Activated T-helper 17 cell treated with anti-CD3 and anti-CD28 coated beads, Interleukin-2, amount 50 U/mL, for 72 hours (primary cell): ENCODE measurements at regions not wholly inside any gene's neighbourhood (a gene's known extent, or its start where the extent isn't known, plus 50 kb on each side); places are given as distances from the start of the nearest gene placed in this dataset.
"Not testable (repeated sequence)": the region's sequence is repeated elsewhere in the genome, so short reads cannot be mapped to it uniquely, and the experiment has no call there.

ENCODE experiments used
- ATAC-seq: fragments of 150-1000 bp; cut with Tn5 transposase; replicated peaks from 2 replicates; pipeline ENCODE4 v1.10.0; 2021; ENCODE audit warnings: mild to moderate bottlenecking, moderate library complexity
- H3K27ac Mint-ChIP-seq: one replicate; pipeline ENCODE4 v1.8.0; 2022; ENCODE audit warnings: mixed read lengths
- H3K27me3 Mint-ChIP-seq: one replicate; pipeline ENCODE4 v1.8.0; 2022; ENCODE audit warnings: mixed read lengths
- H3K36me3 Mint-ChIP-seq: one replicate; pipeline ENCODE4 v1.8.0; 2022; ENCODE audit warnings: low read depth, mild to moderate bottlenecking, mixed read lengths
- H3K4me1 Mint-ChIP-seq: one replicate; pipeline ENCODE4 v1.8.0; 2022; ENCODE audit warnings: mixed read lengths
- H3K4me3 Mint-ChIP-seq: one replicate; pipeline ENCODE4 v1.8.0; 2022; ENCODE audit warnings: mild to moderate bottlenecking, mixed read lengths
- H3K9me3 Mint-ChIP-seq: one replicate; pipeline ENCODE4 v1.8.0; 2022; ENCODE audit warnings: mixed read lengths

DNA sequence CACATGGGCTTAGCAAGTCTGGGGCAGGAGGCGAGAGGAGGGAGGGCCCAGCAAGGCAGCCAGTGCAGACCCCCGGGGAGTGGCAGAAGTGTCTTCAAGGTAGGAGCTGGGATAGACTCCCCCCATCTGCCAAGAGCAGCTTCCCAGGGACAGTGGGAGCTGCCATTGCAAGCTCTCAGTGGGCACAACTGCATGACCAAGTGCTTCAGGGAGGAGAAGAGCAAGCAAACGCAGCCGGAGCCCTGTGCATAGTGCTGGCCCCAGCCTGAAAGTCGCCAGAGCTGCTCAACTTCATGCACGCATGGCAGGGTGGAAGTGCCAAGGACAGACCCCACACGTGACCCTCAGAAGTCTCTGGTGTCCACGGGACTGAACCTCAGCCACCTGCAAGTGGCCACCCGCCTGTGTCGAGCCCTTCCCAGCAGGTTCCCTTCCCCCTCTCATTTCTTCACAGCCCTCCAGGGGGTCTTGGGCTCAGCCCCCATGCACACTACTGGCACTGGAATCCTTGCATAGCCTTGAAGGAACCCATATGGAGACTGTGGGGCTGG, 89.4 kb downstream of the PLXNA1 start:
- no peak for ATAC-seq

DNA sequence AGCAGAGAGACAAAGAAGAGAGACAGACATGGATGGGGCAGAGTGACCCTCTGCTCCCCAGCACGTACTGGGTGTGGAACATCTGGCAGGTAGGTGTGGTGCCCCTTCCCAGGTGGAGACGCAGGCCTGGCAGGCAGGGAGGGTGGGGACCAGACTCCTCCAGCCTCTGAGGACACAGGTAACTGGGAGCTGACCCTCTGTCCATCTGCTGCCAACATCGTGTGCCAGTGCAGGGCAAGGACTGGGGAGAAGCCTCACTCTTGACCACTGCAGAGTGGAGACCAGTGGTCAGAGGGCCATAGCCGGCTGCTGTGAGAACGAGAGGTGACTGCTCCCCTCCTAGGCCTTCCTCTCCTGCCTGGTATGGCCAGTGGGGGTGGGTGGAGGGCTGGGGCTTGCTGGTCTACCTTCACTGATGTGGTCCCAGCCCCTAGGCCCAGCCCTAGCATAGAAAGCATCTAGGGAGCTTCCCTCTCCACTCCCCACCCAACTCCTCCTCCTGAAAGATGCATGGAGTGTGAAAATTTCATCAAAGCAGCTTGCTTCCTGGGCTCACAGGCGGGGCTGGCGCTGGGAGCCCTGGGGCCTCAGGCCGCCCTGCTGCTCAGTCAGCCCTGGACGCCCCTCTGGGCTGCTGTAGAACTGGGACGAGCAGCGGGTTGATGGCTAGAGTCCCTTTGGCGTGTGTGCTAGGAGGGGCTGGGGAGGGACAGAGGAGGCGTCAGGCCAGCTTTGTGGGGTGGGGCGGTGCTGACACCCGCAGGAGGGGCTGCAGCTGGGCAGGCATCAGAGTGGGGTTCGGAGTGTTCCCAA, 90.3 kb downstream of the PLXNA1 start:
- ATAC-seq, result no peak

More for the DNA sequence above, 89.4 kb downstream of the PLXNA1 start:
- H3K27me3 Mint-ChIP-seq, result peaks cover 12% of the 10 kb centered on the region
- no peaks in the 10 kb centered on the region for H3K9me3 Mint-ChIP-seq
- no peak overlapping the region for H3K27ac Mint-ChIP-seq
- H3K36me3 Mint-ChIP-seq, result no peaks in the 10 kb centered on the region
- no peak overlapping the region for H3K4me3 Mint-ChIP-seq
- H3K4me1 Mint-ChIP-seq, result no peaks in the 10 kb centered on the region

DNA sequence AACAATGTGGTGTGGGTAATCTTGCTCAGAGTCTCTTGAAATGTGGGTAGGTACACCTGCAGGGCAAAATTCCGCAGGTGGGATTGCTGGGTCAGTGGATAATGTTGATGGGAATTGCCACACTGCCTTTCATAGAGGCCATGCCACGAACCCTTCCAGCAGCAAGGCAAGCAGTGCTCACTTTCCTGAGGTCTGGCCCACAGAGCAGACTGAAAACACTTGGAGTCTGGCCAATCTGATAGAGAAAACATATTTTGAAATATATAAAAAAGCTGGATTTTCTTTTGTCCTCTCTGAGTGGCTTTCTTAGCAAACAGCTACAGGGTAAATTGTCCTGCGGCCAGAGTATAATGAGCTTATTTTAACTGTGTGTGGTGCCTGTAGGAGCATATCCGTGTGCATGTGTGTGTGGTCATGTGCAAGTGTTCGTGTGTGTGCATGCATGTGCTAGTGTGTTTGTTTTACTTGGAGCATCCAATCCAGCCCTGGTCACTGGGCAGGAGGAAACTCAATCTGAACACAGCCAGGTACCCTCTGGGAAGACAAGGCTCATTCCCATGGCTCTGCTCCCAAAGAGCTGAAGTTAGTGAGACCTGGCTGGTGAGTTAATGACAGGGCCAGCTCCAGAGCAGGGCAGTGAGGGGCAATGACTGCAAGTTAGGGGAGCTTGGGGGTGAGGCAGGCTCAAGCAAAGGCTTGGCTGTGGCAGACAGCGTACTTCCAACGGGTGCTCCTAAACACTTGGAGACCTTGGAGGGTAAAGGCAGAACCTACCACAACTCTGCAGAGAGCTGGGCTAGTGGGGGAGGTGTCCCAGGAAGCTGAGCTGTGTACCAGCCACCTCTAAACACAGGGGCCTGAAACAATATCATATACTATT, 91.3 kb downstream of the PLXNA1 start:
- no peak for ATAC-seq
- Mint-ChIP-seq H3K4me1 (no peaks in the 10 kb centered on the region), H3K27me3 (peaks cover 10% of the 10 kb centered on the region), H3K27ac (no peak overlapping the region), H3K36me3 (no peaks in the 10 kb centered on the region), H3K9me3 (no peaks in the 10 kb centered on the region), H3K4me3 (no peak overlapping the region)

More for the DNA sequence above, 90.3 kb downstream of the PLXNA1 start:
- Mint-ChIP-seq H3K4me3 (no peak overlapping the region), H3K4me1 (no peaks in the 10 kb centered on the region), H3K27me3 (peaks cover 12% of the 10 kb centered on the region), H3K27ac (no peak overlapping the region), H3K36me3 (no peaks in the 10 kb centered on the region), H3K9me3 (no peaks in the 10 kb centered on the region)

DNA sequence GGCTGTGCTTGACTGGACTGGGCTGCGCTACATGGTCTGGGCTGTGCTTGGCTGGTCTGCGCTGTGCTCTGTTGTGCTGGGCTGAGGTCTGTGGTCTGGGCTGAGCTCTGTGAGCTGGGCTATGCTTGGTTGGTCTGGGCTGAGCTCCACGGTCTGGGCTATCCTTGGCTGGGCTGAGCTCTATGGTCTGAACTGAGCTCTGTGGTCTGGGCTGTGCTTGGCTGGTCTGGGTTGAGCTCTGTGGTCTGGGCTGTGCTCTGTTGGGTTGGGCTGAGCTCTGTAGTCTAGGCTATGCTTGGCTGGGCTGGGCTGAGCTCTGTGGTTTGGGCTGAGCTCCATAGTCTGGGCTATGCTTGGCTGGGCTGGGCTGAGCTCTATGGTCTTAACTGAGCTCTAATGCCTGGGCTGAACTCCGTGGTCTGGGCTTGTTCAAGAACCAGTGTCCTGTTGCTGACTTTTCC, 92.0 kb downstream of the PLXNA1 start:
- Mint-ChIP-seq H3K27ac (no peak overlapping the region), H3K27me3 (peaks cover 6% of the 10 kb centered on the region), H3K9me3 (no peaks in the 10 kb centered on the region), H3K36me3 (no peaks in the 10 kb centered on the region), H3K4me3 (no peak overlapping the region), H3K4me1 (no peaks in the 10 kb centered on the region)
- ATAC-seq, result no peak

DNA sequence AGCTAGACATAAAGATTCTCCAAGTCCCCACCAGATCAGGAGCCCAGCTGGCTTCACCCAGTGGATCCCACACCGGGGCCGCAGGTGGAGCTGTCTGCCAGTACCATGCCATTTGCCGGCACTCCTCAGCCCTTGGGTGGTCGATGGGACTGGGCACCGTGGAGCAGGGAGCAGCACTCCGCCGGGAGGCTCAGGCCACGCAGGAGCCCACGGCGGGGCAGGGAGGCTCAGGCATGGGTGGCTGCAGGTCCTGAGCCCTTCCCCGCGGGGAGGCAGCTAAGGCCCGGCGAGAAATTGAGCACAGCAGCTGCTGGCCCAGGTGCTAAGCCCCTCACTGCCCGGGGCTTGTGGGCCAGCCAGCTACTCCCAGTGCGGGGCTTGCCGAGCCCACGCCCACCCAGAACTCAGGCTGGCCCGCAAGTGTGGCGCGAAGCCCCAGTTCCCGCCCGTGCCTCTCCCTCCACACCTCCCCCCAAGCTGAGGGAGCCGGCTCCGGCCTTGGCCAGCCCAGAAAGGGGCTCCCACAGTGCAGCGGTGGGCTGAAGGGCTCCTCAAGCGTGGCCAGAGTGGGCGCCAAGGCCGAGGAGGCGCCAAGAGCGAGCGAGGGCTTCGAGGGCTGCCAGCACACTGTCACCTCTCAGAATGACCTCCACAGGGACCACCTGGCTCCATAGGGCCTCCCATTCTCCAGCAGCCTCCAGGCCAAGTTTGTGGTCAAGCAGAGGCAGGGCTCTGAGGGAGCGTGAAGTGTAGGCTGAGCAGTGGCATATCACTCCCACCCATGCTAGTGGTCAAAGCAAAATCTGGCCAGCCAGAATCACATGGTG, 93.5 kb downstream of the PLXNA1 start:
- not testable (repeated sequence) for H3K4me3 Mint-ChIP-seq, H3K36me3 Mint-ChIP-seq, H3K27me3 Mint-ChIP-seq, H3K9me3 Mint-ChIP-seq, ATAC-seq, H3K4me1 Mint-ChIP-seq, H3K27ac Mint-ChIP-seq

DNA sequence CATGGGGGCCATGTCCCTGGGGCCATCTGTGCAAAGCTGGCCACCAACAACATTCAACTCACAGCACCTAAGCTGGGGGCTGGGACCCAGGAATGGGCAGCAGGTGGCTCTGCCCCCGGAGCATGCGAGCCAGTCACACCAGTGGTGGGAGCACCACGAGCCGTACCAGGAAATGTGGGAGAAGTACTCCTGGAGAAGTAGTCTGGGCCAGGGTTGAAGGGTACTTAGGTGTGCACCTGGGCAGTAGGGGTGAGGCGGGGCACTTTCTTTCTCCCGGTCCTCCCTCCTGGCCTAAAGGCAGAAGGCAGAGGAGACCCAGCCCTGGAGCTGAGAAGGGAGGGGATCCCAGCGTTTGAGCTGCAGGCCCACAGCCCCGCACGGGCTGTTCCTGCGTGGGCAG, 94.2 kb downstream of the PLXNA1 start:
- Mint-ChIP-seq H3K4me3 (no peak overlapping the region), H3K27ac (no peak overlapping the region), H3K9me3 (no peaks in the 10 kb centered on the region), H3K27me3 (peaks cover 3% of the 10 kb centered on the region), H3K4me1 (no peaks in the 10 kb centered on the region), H3K36me3 (no peaks in the 10 kb centered on the region)
- no peak for ATAC-seq

DNA sequence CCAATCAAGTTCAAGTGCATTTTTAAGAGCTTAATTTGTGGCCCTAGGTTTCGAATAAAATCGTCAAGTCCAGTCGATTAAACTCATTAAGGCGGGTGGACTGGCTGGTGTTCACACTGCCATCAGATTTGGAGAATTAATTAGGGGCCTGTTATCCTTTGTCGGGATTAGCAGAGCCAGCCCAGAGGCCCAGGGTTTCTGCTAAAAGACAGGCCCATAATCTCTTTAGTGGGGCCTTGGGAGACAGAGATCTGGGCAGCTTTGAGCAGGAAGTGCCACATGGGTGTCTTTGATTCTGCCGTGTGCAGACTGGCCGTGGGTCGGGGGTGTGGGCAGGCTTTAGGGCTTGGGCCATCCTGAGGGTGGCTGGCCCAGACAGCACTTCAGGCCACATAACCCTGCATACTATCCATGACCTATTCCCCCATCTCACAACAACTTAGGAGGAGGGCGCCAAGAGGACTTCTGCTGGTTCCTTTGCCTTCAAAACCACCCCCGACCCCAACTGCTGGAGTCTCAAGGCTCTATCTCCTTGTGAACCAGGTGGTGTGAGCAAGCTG, 94.7 kb downstream of the PLXNA1 start:
- Mint-ChIP-seq H3K9me3 (no peaks in the 10 kb centered on the region), H3K36me3 (no peaks in the 10 kb centered on the region), H3K27ac (no peak overlapping the region), H3K4me3 (no peak overlapping the region), H3K4me1 (no peaks in the 10 kb centered on the region), H3K27me3 (peaks cover 2% of the 10 kb centered on the region)
- ATAC-seq, result no peak

DNA sequence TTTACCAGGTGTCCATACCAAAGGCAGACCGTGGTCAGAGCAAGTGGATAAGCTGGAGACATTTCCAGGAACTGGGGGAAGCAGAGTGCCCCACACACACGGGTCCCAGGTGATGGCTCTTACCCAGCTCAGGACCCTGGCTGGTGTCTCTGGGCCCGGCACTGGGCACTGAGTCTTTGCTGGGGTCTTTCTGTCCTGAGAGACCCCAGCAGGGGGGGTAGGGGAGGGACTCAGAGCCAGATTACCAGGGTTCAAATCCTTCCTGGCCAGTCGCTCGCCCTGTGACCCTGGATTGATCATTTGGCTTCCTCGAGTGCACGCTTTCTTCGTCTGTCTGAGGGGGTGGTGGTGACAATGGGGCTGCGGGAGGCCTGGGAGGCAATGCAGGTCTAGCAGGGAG, 95.7 kb downstream of the PLXNA1 start:
- Mint-ChIP-seq H3K27ac (no peak overlapping the region), H3K27me3 (no peaks in the 10 kb centered on the region), H3K4me1 (no peaks in the 10 kb centered on the region), H3K36me3 (no peaks in the 10 kb centered on the region), H3K4me3 (no peak overlapping the region), H3K9me3 (no peaks in the 10 kb centered on the region)
- ATAC-seq, result no peak

DNA sequence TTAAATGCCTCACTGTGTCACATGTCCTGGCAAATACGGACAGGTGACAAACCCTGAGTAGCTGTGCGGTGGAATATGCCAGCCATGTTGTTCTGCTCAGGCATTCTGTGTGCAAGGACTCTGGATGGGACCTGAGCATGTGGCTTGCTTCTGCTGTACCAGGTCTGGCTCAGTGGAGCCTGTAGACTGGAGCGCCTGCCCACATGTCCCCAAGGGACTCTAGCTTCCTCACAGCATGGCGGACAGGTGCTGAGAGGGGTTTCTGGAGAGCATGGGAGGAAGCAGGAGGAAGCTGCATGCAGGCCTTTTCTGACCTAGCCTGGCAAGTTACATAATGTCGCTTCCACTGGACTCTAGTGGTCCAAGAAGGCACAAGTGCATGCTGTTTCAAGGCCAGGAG, 96.3 kb downstream of the PLXNA1 start:
- Mint-ChIP-seq H3K4me1 (no peaks in the 10 kb centered on the region), H3K27ac (no peak overlapping the region), H3K36me3 (no peaks in the 10 kb centered on the region), H3K27me3 (no peaks in the 10 kb centered on the region), H3K9me3 (no peaks in the 10 kb centered on the region), H3K4me3 (no peak overlapping the region)
- no peak for ATAC-seq

DNA sequence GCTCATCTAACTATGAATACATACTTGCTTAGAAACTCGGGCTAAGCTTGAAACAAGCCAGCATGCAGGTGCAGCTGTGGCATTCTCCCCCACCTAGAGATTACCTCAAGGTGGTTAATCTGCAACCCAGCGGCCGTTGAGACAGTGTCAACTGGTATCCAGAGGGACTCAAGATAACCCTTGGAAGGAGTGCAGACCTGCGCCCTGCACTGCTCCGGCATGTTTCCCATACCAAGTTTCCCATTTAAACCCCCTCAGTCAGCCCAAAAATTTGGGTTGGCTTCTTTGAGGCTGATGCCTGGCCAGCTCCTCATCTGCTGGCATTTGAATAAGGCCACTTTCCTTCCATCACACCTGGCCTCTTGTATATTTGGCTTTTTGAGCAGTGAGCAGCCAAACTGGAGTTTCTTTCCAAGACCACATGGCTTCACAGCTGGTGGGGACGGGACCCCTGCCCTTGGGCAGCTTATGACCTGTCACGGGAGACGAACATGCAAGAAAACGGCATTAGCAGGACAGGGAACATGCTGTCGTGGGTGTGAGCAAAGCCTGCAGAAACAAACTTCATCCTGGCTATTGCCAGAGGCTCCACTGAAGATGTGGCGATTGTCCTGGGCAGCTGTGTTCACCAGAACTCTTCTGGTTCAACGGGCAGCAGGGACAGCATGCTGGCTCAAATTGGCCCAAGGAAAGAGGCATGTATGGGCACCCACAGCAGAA, 98.2 kb downstream of the PLXNA1 start:
- no peak overlapping the region for H3K27ac Mint-ChIP-seq
- no peak overlapping the region for H3K4me3 Mint-ChIP-seq
- H3K27me3 Mint-ChIP-seq, result no peaks in the 10 kb centered on the region
- H3K4me1 Mint-ChIP-seq, result no peaks in the 10 kb centered on the region
- ATAC-seq, result no peak
- no peaks in the 10 kb centered on the region for H3K36me3 Mint-ChIP-seq
- H3K9me3 Mint-ChIP-seq, result no peaks in the 10 kb centered on the region

DNA sequence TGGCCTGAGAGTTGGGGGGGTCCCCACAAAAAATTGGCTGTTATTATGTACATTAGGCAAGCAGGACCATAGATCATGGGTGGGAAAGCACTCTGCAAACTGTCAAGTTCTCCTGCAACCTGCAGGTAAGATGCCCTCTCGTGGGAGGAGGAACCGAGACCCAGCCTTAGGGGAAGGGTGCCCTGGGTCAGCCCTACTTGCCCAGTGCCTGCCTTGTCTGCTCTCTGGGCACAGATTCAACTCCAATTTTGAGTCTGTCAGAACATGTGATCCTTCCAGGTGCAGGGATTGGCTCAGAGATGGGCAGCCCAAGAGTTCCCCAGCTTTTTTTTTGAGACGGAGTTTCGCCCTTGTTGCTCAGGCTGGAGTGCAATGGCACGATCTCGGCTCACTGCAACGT, 99.2 kb downstream of the PLXNA1 start:
- H3K4me3 Mint-ChIP-seq, result no peak overlapping the region
- H3K27me3 Mint-ChIP-seq, result no peaks in the 10 kb centered on the region
- no peak overlapping the region for H3K27ac Mint-ChIP-seq
- H3K4me1 Mint-ChIP-seq, result no peaks in the 10 kb centered on the region
- ATAC-seq, result no peak
- no peaks in the 10 kb centered on the region for H3K9me3 Mint-ChIP-seq
- H3K36me3 Mint-ChIP-seq, result no peaks in the 10 kb centered on the region

DNA sequence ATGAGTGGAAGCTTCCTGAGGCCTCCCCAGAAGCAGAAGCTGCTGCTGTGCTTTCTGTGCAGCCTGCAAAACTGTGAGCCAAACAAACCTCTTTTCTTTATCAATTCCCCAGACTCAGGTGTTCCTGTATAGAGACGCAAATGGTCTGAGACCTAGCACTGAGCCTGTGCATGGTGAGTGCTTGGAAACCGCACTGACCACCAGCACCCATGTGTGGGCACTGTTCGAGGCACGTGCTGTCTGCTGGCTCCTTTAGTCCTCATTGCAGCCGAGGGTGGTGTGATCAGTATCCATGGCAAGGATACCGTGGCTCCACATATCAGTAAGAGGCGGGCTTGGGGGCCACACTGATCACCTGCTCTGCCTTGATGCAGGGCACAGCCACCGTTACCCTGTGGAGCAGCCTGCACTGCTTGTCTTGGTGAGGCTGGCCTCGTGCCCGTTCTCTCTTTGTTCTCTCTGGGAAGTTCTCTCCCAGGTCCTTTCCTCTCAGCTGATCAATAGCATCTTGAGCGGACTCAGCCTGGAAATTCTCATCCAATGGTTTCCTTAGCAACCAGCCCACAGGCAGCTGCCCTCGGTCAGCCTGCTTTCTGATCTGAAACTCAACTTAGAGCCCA, 101.0 kb downstream of the PLXNA1 start:
- Mint-ChIP-seq H3K4me1 (no peaks in the 10 kb centered on the region), H3K9me3 (no peaks in the 10 kb centered on the region), H3K27ac (no peak overlapping the region), H3K27me3 (peaks cover 3% of the 10 kb centered on the region), H3K4me3 (no peak overlapping the region), H3K36me3 (no peaks in the 10 kb centered on the region)
- ATAC-seq, result no peak

DNA sequence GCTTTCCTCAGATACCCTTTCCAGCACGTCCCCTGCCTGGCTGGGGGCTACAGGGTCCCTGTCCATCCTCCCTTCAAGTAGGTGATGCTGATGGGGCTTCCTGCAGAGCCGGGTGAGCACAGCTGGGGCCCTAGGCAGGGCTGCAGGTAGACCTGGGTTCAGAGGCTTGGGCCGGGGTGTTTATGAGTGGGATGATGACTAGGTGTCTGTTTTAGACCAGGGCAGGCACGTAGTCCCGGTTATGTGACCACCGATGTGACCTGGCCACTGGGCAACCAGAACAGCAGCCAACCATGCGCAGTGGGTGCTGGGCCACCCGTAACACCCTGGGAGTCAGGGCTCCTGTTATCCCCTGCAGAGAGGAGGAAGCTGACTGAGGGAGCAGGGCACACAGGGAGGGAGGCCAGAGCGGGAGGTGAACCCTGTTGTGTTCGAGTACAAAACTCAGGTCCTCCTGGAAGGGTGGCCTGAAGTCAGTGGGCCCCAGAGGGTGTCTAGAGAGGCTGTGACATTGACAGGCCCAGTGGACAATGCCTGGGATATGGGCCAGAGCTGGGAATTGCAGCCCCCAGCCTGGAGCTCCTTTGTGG, 101.6 kb downstream of the PLXNA1 start:
- Mint-ChIP-seq H3K4me1 (no peaks in the 10 kb centered on the region), H3K36me3 (no peaks in the 10 kb centered on the region), H3K27me3 (peaks cover 5% of the 10 kb centered on the region), H3K27ac (no peak overlapping the region), H3K4me3 (no peak overlapping the region), H3K9me3 (no peaks in the 10 kb centered on the region)
- no peak for ATAC-seq
